Heart left ventricle (tissue), 13 donors: ENCODE measurements at regions not wholly inside any gene's neighbourhood (a gene's known extent, or its start where the extent isn't known, plus 50 kb on each side); places are given as distances from the start of the nearest gene placed in this dataset.

Experiments
- POLR2A ChIP-seq, 2 donors: fragments of 450-650 bp; IDR thresholded peaks; one replicate each; pipeline ENCODE4 v1.6.1; 2017; ENCODE audit warnings: antibody characterized with exemption in 2 of 2, mild to moderate bottlenecking in 2 of 2, moderate library complexity in 2 of 2
- TF ChIP-seq, protein P1 (sequence below), 12 donors: fragments of 200-600 bp; sonication (generic) in 4 of 12; IDR thresholded peaks; one replicate each; pipeline versions ENCODE4 v1.5.0 to v1.8.0; 2018 to 2022; ENCODE audit warnings: antibody characterized with exemption in 12 of 12, mild to moderate bottlenecking in 5 of 12
- donor health status: ischemic (EF 13 %, LVEDD 7.1; RV severe dilation, severe dysfunction).
- donor health status: DM: no; HTN: yes; CAD: no.
- donor health status: DM: no; HTN: no; CAD: no.
- donor health status: ischemic (EF 25% LVEDD 6.9; RV normal size, moderate dysfunction).
- donor health status: ischemic (EF 25% LVEDD 5.7; RV mildly dilated, moderate dysfunction).
- donor health status: ischemic (EF 35%, LVEDD 5.7; RV mildly dilated, moderate dysfunction).
- donor health status: nonischemic (EF 11% LVEDD 7.7; RV severe dilation, severe dysfunction).
- donor health status: DM: yes; HTN: yes; CAD: no.
- donor health status: PGD.
- donor health status: ischemic (EF 29% LVEDD 5.4; RV normal size, mild dysfunction).
- donor health status: nonischemic (EF 23%, LVEDD 6.1; RV moderate dilation, normal function).

- TF ChIP-seq, protein P1, sequence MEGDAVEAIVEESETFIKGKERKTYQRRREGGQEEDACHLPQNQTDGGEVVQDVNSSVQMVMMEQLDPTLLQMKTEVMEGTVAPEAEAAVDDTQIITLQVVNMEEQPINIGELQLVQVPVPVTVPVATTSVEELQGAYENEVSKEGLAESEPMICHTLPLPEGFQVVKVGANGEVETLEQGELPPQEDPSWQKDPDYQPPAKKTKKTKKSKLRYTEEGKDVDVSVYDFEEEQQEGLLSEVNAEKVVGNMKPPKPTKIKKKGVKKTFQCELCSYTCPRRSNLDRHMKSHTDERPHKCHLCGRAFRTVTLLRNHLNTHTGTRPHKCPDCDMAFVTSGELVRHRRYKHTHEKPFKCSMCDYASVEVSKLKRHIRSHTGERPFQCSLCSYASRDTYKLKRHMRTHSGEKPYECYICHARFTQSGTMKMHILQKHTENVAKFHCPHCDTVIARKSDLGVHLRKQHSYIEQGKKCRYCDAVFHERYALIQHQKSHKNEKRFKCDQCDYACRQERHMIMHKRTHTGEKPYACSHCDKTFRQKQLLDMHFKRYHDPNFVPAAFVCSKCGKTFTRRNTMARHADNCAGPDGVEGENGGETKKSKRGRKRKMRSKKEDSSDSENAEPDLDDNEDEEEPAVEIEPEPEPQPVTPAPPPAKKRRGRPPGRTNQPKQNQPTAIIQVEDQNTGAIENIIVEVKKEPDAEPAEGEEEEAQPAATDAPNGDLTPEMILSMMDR (IDR thresholded peaks at IDR 0.05) = no peak
- no peak for TF ChIP-seq POLR2A (IDR thresholded peaks at IDR 0.05)
Measured at GRCh38 chr15:29535952-29536351, 266.3 kb upstream of the NSMCE3 start.
